ENCODE measurements at regions not wholly inside any gene's neighbourhood (a gene's known extent, or its start where the extent isn't known, plus 50 kb on each side); places are given as distances from the start of the nearest gene placed in this dataset.

DNA sequence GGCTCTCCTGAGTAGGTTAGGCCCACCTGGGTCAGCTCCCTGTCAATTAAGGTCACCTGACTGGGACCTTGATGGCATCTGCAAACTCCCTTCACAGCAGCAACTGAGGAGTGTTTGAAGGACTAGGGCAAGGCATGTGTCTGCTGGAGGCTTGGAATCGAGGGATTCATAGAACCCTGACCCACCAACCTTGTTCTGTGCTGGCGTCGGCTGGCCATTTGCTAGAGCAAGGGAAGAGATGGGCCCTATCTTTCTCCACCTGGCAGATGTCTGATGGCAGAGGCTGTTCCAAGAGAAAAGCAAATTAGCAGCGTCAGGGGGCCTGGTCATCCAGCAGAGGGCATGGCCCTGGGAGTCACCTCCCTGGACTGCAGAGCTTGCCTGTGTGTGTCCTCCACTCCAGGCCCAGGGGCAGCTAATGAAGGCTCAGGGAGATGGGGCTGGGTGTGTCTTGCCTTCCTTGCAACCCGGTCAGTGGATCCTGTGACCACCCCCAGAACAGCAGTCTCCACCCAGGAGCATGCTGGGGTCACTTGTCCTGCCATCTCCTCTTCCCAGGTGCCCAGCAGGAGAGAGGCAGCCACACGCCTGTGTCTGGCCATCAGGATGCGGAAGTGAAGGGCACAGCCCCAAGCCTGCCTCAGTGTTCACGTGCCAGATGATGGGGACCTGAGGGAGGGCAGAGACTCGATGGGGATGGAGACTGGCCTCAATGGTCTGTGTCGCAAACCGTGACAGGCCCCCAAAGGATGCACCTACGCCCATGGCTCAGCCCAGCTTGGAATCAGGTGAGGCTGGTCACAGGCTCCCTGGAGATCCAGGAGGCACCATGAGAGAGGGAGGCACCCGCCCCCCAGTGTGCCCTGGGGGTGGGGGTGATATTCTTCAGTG lies 53.9 kb downstream of the BARX1 start (continued):
- TF ChIP-seq, protein P1, sequence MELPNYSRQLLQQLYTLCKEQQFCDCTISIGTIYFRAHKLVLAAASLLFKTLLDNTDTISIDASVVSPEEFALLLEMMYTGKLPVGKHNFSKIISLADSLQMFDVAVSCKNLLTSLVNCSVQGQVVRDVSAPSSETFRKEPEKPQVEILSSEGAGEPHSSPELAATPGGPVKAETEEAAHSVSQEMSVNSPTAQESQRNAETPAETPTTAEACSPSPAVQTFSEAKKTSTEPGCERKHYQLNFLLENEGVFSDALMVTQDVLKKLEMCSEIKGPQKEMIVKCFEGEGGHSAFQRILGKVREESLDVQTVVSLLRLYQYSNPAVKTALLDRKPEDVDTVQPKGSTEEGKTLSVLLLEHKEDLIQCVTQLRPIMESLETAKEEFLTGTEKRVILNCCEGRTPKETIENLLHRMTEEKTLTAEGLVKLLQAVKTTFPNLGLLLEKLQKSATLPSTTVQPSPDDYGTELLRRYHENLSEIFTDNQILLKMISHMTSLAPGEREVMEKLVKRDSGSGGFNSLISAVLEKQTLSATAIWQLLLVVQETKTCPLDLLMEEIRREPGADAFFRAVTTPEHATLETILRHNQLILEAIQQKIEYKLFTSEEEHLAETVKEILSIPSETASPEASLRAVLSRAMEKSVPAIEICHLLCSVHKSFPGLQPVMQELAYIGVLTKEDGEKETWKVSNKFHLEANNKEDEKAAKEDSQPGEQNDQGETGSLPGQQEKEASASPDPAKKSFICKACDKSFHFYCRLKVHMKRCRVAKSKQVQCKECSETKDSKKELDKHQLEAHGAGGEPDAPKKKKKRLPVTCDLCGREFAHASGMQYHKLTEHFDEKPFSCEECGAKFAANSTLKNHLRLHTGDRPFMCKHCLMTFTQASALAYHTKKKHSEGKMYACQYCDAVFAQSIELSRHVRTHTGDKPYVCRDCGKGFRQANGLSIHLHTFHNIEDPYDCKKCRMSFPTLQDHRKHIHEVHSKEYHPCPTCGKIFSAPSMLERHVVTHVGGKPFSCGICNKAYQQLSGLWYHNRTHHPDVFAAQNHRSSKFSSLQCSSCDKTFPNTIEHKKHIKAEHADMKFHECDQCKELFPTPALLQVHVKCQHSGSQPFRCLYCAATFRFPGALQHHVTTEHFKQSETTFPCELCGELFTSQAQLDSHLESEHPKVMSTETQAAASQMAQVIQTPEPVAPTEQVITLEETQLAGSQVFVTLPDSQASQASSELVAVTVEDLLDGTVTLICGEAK (IDR thresholded peaks at IDR 0.05; ENCODE audit: borderline replicate concordance): no peak
- TF ChIP-seq KLF5 (IDR thresholded peaks at IDR 0.05; ENCODE audit: partially characterized antibody): no peak

DNA sequence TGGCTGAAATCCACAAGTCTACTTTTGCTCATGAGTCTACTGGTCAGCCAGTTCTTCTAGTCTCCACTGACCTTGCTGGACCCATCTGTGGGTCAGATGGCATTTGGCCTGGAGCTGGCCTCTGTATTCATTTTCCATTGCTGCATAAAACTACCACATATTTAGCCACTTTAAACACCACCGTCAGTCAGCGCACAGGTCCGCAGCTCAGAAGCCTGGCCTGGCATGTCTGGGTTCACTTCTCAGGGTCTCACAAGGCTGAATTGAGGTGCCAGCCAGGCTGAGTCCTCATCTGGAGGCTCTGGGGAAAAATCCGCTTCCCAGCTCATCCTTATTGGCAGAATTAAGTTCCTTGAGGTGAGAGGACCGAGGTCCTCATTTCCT lies 54.7 kb downstream of the BARX1 start:
- in situ Hi-C loops (cut with MboI): no loop called here
- POLR2A ChIA-PET: no interaction called here
- WGBS (ENCODE audit: insufficient coverage, insufficient replicate concordance, low lambda C conversion rate, missing lambda C conversion rate): 57% methylated on average over 5 of the region's 5 CpGs
- no peak for FAIRE-seq
- RAD21 ChIA-PET (ENCODE audit: unreplicated experiment): no interaction called here
- no peak overlapping the region for H3K4me3 ChIP-seq
- TF ChIP-seq RBBP5 (conservative IDR thresholded peaks at IDR 0.05) (no peak), CHD2 (IDR thresholded peaks at IDR 0.05; ENCODE audit: borderline replicate concordance, low read depth, low read length) (no peak), CEBPB (IDR thresholded peaks at IDR 0.05; ENCODE audit: borderline replicate concordance in 1 of 2, low read depth in 2 of 2, low read length in 2 of 2) (no peak), STAT1 (conservative IDR thresholded peaks at IDR 0.05) (no peak), ZBED1 (IDR thresholded peaks at IDR 0.05; ENCODE audit: borderline replicate concordance) (no peak)
- TF ChIP-seq, protein P2, sequence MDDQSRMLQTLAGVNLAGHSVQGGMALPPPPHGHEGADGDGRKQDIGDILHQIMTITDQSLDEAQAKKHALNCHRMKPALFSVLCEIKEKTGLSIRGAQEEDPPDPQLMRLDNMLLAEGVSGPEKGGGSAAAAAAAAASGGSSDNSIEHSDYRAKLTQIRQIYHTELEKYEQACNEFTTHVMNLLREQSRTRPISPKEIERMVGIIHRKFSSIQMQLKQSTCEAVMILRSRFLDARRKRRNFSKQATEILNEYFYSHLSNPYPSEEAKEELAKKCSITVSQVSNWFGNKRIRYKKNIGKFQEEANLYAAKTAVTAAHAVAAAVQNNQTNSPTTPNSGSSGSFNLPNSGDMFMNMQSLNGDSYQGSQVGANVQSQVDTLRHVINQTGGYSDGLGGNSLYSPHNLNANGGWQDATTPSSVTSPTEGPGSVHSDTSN (IDR thresholded peaks at IDR 0.05; ENCODE audit: insufficient replicate concordance, low read depth, low read length): no peak
- H3K27me3 ChIP-seq (replicated peaks in 1 of 2; ENCODE audit: control insufficient read depth in 2 of 2, insufficient read depth in 2 of 2, low read length in 1 of 2): no peaks in the 10 kb centered on the region; a peak in 1 of 4 replicates
- DNase-seq (ENCODE audit: low read depth, low spot score): no peak
- no peaks in the 10 kb centered on the region for H3K79me2 ChIP-seq (ENCODE audit: control insufficient read depth, insufficient read depth, low read length)
- no peaks in the 10 kb centered on the region for H3K4me1 ChIP-seq (ENCODE audit: control insufficient read depth, insufficient read depth, low read length)
- no peak for ATAC-seq
- CTCF ChIA-PET: no interaction called here
- no peak overlapping the region for H2AFZ ChIP-seq (ENCODE audit: control insufficient read depth, low read depth, low read length)
- H4K20me1 ChIP-seq (ENCODE audit: control insufficient read depth, insufficient read depth): no peaks in the 10 kb centered on the region
- H3K36me3 ChIP-seq (ENCODE audit: control insufficient read depth in 2 of 2, insufficient read depth in 2 of 2, low read length in 1 of 2): no peaks in the 10 kb centered on the region
- no peak overlapping the region for H3K9ac ChIP-seq (ENCODE audit: control insufficient read depth, insufficient read depth, low read length)
- no TSS peak for BruUV-seq (replicated peaks)
- H3K9me3 ChIP-seq (replicated peaks; ENCODE audit: control insufficient read depth, insufficient read depth, low read length): no peaks in the 10 kb centered on the region
- no peak overlapping the region for H3K4me2 ChIP-seq (ENCODE audit: control insufficient read depth, insufficient read depth)
- SMC1A ChIA-PET (ENCODE audit: uncharacterized antibody, unreplicated experiment): no interaction called here
- intact Hi-C loops (cut with micrococcal nuclease; ENCODE audit: unreplicated experiment): no loop called here
- H3K27ac ChIP-seq (ENCODE audit: control insufficient read depth, insufficient read depth): no peak overlapping the region
